ENCODE measurements at regions not wholly inside any gene's neighbourhood (a gene's known extent, or its start where the extent isn't known, plus 50 kb on each side); places are given as distances from the start of the nearest gene placed in this dataset.

DNA sequence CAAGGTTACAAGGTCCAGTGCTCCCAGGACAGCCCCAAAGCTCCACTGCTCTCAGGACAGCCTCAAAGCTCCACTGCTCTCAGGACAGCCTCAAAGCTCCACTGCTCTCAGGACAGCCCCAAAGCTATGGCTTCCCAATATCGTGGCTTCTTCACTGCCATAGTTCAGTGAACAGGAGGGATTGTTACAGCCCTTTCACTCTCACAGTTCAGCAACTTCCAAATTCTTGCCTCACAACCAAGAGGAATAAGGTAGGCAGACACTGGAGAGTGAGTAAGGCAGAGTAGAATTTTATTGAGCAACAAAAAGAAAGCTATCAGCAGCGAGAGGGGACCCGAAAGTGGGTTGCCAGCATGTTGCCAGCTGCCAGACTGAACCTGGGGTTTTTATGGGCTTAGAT, 277.6 kb downstream of the CDH10 start:
- H3K36me3 Mint-ChIP-seq (ENCODE audit: unreplicated experiment): no peaks in the 10 kb centered on the region
- no peak overlapping the region for H3K4me3 Mint-ChIP-seq (ENCODE audit: unreplicated experiment)
- peaks cover 1% of the 10 kb centered on the region for H3K4me1 Mint-ChIP-seq (ENCODE audit: unreplicated experiment)
- TF ChIP-seq, protein P1, sequence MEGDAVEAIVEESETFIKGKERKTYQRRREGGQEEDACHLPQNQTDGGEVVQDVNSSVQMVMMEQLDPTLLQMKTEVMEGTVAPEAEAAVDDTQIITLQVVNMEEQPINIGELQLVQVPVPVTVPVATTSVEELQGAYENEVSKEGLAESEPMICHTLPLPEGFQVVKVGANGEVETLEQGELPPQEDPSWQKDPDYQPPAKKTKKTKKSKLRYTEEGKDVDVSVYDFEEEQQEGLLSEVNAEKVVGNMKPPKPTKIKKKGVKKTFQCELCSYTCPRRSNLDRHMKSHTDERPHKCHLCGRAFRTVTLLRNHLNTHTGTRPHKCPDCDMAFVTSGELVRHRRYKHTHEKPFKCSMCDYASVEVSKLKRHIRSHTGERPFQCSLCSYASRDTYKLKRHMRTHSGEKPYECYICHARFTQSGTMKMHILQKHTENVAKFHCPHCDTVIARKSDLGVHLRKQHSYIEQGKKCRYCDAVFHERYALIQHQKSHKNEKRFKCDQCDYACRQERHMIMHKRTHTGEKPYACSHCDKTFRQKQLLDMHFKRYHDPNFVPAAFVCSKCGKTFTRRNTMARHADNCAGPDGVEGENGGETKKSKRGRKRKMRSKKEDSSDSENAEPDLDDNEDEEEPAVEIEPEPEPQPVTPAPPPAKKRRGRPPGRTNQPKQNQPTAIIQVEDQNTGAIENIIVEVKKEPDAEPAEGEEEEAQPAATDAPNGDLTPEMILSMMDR (IDR thresholded peaks at IDR 0.05): no peak
- no peak overlapping the region for H3K27ac Mint-ChIP-seq (ENCODE audit: unreplicated experiment)
- DNase-seq (ENCODE audit: extremely low spot score, unreplicated experiment): no peak
- peaks cover 12% of the 10 kb centered on the region for H3K9me3 Mint-ChIP-seq (ENCODE audit: unreplicated experiment)
- H3K27me3 Mint-ChIP-seq (ENCODE audit: unreplicated experiment): no peaks in the 10 kb centered on the region

DNA sequence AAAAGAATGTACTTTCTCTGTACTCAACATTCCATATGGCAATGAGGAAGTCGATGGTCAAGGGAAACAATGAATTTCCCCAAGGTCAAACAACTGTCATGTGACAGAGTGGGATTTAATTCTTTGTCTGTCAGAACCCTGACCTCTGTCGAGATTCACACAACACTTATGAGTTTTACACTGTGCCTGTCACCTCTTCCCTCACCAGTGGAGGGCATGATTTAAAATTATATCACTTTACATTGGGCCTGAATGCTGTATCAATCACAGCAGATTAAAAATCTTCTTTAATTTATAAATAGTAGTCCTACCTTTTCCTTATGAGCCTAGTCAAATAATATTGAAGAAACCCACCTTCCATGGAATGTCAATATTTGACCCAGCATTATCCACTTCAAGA, 276.7 kb downstream of the CDH10 start:
- Mint-ChIP-seq H3K36me3 (ENCODE audit: unreplicated experiment) (no peaks in the 10 kb centered on the region), H3K9me3 (ENCODE audit: unreplicated experiment) (peaks cover 6% of the 10 kb centered on the region), H3K4me3 (ENCODE audit: unreplicated experiment) (no peak overlapping the region), H3K27ac (ENCODE audit: unreplicated experiment) (no peak overlapping the region), H3K4me1 (ENCODE audit: unreplicated experiment) (no peaks in the 10 kb centered on the region), H3K27me3 (ENCODE audit: unreplicated experiment) (no peaks in the 10 kb centered on the region)
- TF ChIP-seq, protein P1 (IDR thresholded peaks at IDR 0.05): no peak
- no peak for DNase-seq (ENCODE audit: extremely low spot score, unreplicated experiment)

DNA sequence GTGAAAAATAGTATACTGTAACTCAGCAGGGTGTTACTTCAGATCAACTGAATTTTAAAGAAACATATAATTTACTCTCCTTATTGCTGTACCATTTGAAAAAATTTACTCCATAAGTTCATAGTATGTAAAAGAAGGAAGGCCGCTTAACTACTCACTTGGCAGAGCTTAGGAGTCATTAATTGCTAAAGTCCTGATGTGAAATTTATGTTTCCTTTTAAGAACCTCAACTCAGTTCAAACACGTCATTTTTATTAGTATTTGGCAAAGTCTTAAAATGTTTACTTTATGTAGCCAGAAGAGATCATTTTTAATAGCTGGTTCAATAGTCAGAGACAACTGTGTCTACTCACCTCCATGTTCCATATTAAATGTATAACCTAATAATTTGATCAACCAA, 268.6 kb downstream of the CDH10 start:
- Mint-ChIP-seq H3K4me3 (ENCODE audit: unreplicated experiment) (no peak overlapping the region), H3K27me3 (ENCODE audit: unreplicated experiment) (no peaks in the 10 kb centered on the region), H3K27ac (ENCODE audit: unreplicated experiment) (no peak overlapping the region), H3K4me1 (ENCODE audit: unreplicated experiment) (no peaks in the 10 kb centered on the region), H3K36me3 (ENCODE audit: unreplicated experiment) (no peaks in the 10 kb centered on the region), H3K9me3 (ENCODE audit: unreplicated experiment) (no peaks in the 10 kb centered on the region)
- TF ChIP-seq, protein P1 (IDR thresholded peaks at IDR 0.05): no peak
- DNase-seq (ENCODE audit: extremely low spot score, unreplicated experiment): no peak

DNA sequence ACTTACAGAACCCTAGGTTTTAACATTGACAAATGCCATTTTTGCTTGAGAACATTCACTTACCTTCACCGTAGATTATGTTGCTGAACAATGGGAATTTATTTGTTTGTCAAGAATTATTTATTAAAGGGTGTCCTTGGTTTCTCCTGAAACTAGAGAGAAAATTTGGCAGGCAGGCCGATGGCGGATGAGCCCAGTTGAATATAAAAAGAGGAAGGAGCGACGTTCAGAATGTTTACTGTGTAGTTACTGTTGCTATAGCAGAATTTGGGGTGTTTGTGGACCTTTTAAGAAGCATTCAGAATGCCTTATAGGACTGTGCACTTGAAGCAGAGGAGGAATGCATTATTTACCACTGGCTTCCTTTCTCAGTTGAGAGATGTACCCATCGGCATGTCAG, 268.2 kb downstream of the CDH10 start:
- H3K36me3 Mint-ChIP-seq (ENCODE audit: unreplicated experiment): no peaks in the 10 kb centered on the region
- H3K9me3 Mint-ChIP-seq (ENCODE audit: unreplicated experiment): no peaks in the 10 kb centered on the region
- no peaks in the 10 kb centered on the region for H3K27me3 Mint-ChIP-seq (ENCODE audit: unreplicated experiment)
- H3K27ac Mint-ChIP-seq (ENCODE audit: unreplicated experiment): no peak overlapping the region
- no peak for DNase-seq (ENCODE audit: extremely low spot score, unreplicated experiment)
- TF ChIP-seq, protein P1 (IDR thresholded peaks at IDR 0.05): no peak
- no peak overlapping the region for H3K4me3 Mint-ChIP-seq (ENCODE audit: unreplicated experiment)
- H3K4me1 Mint-ChIP-seq (ENCODE audit: unreplicated experiment): no peaks in the 10 kb centered on the region

DNA sequence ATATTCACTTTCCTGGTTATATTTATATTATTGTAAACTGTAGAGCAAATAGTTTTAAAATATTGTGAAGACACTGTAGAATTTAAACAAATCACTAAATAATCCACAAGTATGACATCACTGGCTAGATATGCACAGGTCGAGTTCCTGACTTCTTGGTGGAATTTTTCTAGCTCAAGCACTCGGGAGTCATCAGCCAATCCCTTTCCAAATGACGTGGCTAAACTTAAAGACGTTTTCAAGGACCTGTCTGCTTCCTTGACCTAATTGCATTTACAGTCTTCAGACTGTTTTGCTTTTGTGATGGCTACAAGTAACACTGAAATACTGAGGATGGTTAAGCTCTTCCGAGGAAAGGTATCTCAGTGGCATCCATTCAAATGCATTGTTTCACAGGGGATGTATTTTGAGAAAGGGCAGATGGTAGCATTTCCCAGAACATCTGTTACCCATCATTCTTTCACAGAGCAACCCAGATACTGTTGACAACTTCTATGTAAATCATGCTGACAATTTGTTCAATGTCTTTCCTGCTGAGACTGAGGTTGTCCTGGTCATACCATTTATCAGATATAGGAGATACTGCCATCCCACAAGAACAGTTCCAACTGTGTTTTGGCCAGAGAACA, 262.8 kb downstream of the CDH10 start:
- no peak for DNase-seq (ENCODE audit: extremely low spot score, unreplicated experiment)
- Mint-ChIP-seq H3K9me3 (ENCODE audit: unreplicated experiment) (peaks cover 4% of the 10 kb centered on the region), H3K27ac (ENCODE audit: unreplicated experiment) (no peak overlapping the region), H3K36me3 (ENCODE audit: unreplicated experiment) (no peaks in the 10 kb centered on the region), H3K4me1 (ENCODE audit: unreplicated experiment) (no peaks in the 10 kb centered on the region), H3K4me3 (ENCODE audit: unreplicated experiment) (no peak overlapping the region), H3K27me3 (ENCODE audit: unreplicated experiment) (no peaks in the 10 kb centered on the region)
- TF ChIP-seq, protein P1 (IDR thresholded peaks at IDR 0.05): no peak

All from osteocyte (in vitro differentiated cells).